ENCODE measurements at regions not wholly inside any gene's neighbourhood (a gene's known extent, or its start where the extent isn't known, plus 50 kb on each side); places are given as distances from the start of the nearest gene placed in this dataset.

DNA sequence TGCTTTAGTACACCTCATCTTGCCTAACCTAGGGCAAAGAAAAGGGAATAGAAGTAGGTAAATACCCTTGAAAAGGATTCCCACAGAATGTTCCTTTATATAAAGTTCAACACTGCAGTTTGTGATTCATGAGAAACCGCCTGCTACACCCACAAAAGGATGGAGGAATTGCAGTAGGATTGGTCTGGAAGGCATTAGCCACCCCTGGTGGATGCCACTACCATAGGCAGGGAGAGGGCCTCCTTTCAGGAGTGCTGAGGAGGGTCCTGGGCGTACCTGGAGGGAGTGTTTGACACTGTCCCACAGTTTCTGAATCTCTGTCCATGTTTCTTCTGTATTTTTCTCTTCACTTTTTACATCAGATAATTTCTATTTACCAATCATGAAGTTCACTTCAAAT is 221.8 kb upstream of the TMEM72 start:
- no peak for DNase-seq

DNA sequence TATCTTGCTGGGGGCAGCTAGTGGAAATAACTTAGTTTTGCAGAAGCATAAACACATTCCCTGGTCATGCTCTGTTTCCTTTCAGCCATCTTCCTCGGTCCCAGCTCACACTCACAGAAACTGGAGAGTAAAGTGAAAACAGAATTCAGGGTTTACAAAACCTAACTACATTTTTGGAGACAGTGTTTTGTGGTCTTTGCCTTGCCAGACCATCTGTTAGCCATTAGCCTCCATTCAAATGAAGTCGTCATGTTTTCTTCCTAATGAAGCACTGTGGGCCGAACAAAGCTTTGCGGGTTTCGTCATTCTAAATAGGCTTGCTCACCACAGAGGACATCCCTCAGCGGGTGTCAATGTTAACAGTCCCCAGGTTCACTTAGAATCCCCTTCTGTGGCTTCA is 214.6 kb upstream of the TMEM72 start:
- DNase-seq: no peak

- no peak for DNase-seq
These were observed 214.0 kb upstream of the TMEM72 start for GRCh38 chr10:44697116-44697515.

- no peak for DNase-seq
These were observed 208.6 kb upstream of the TMEM72 start for GRCh38 chr10:44702531-44702930.

DNA sequence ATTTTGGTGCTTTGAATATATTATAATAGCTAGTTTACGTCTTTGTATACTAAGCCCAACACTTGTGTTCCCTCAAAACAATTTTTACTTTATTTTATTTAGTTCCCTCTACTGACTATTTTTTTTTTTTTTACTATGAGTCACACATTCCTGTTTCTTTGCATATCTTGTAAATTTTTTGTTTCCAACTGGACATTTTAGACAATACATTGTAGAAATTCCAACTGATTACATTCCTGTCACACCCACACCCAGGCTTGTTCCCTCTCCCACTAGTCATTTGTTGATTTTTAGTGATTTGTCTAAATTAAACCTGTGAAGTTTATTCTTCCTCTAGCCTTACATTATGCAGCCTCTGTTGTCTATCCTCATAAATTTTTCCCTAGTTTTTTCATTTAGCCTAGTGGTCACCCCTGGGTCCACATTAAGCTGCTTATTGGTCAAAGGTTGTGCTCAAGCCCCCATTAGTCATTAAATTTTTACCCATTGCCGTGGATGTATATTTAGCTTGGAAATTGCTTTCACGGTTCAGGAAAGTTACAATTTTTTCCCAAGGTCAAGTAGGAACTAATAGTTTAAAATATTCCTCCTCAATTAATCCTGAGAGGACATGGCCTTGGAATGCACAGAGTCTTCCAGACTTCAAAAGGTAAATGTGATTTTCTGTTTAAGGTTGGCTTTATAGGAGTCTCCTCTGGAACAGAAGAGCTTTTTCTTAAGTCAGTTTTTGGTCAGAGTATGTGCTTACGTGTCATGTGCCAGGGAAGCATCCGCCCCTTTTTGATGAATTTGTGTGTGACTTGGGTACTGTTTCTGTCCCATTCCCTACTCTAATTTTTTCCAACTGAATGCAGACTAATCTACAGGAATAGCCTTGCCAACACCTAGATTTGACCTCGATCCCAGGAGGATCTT is 207.6 kb upstream of the TMEM72 start:
- DNase-seq: no peak

- DNase-seq: no peak
These were observed 206.5 kb upstream of the TMEM72 start for GRCh38 chr10:44704616-44705015.

DNA sequence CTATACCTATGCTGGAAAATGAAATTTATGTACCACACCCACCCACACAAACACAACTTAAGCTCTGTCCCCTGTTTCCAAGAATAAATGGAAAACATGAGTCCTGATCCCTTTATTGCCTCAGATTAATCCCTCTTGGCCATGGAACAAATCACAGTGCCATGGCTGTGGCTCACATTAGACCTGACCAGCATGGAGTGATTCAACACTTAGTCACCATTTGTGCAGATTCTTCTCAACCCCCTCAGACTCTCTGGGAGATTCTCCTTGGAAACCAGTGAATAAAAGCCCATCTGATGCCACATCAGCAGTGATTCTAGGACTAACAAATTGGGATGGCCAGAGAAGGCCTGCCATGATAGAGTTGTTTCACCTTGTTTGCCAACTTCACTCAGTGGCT is 204.4 kb upstream of the TMEM72 start:
- DNase-seq: peak; percentile 12

GRCh38 chr10:44713307-44713706 is 197.8 kb upstream of the TMEM72 start:
- no peak for DNase-seq

- DNase-seq: no peak
These were observed 196.7 kb upstream of the TMEM72 start for GRCh38 chr10:44714451-44714850.

GRCh38 chr10:44715136-44715535 is 196.0 kb upstream of the TMEM72 start:
- DNase-seq: no peak

GRCh38 chr10:44716470-44717015 is 194.6 kb upstream of the TMEM72 start:
- no peak for DNase-seq

DNA sequence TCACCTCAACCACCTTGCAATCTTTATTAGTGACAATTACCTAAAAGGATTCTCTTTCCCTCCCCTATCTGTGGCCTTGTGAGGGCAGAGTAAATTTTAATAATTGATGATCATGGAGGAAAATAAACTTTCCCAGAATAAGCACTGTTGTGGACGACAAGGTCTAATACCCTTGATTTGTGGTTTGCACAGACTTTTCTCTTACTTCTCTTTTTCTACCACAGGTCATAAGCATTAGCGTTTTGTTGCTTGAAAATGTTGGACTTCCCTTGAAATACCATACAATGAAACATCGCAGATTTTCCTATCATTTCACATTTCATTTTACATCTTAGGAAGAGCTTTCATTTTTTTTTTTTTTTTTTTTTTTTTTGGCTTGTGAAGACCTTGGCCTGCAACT is 188.1 kb upstream of the TMEM72 start:
- DNase-seq: peak; percentile 8

DNA sequence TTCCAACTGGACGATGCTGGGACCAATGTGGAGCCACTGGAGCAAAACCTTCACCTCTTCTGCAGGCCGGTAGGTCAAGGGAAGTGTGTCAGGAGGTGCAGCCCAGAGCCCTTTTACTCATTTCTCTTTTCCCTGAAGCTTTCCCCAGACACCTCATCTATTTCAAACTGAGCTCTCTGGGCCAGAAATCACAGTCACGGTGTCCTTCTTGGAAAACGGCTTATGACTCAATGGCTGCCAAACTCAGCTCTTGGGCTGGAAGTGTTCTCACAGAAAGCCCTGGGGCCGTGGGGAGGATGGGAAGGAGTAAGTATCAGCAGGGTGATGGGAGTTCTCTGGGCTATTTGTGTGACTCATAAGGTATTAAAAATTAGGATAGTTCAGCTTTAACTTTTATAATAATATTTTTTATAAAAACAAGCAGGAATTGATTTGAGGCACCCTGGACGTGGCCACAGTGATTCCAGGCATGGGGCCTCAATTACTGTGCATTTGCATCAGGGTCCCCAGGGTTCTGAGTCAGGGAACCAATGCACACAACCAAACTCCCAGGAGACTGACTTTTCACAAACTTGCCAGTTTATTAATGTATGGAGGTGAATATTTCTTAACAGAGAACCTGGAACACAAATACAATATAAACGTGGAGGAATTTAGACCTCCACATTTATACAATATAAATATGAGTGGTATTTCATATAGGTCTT is 187.4 kb upstream of the TMEM72 start:
- peak; percentile 10 for DNase-seq

- no peak for DNase-seq
These were observed 186.5 kb upstream of the TMEM72 start for GRCh38 chr10:44724415-44725174.

DNA sequence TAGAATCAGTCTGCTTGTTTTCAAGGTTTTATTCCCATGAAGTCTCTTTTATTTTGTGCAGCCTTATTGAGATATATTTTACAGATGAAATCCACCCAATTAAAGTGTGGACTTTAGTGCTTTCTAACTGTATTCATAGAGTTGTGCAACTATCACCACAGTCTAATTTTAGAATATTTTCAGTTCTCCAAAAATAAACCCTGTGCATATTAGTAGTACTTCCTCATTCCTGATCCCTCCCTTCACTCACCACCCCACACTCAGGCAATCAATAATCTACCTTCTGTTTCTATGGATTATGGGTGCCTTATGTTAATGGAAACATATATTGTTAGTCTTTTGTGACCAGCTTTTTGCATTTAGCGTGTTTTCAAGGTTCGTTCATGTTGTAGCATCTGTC is 185.7 kb upstream of the TMEM72 start:
- DNase-seq: peak; percentile 73

DNA sequence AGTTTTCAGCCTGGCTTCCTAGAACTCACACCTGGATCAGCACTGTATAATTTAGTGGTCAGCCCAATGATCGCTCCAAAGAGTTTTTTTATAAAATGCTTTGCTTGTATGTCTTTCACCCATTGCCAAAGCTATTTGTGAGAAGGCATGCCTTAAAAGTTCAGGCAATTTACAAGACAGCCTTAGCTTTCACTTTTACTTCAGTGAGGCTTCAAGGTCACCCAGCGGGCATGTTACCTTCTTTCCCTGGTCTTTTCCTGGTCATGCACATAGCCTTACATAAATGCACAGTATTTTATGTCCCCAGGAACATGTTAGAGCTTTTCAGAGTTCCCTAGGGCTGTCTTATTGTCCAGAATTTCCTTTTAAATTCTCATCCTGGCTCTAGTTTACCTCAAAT is 179.9 kb upstream of the TMEM72 start:
- DNase-seq: no peak

DNA sequence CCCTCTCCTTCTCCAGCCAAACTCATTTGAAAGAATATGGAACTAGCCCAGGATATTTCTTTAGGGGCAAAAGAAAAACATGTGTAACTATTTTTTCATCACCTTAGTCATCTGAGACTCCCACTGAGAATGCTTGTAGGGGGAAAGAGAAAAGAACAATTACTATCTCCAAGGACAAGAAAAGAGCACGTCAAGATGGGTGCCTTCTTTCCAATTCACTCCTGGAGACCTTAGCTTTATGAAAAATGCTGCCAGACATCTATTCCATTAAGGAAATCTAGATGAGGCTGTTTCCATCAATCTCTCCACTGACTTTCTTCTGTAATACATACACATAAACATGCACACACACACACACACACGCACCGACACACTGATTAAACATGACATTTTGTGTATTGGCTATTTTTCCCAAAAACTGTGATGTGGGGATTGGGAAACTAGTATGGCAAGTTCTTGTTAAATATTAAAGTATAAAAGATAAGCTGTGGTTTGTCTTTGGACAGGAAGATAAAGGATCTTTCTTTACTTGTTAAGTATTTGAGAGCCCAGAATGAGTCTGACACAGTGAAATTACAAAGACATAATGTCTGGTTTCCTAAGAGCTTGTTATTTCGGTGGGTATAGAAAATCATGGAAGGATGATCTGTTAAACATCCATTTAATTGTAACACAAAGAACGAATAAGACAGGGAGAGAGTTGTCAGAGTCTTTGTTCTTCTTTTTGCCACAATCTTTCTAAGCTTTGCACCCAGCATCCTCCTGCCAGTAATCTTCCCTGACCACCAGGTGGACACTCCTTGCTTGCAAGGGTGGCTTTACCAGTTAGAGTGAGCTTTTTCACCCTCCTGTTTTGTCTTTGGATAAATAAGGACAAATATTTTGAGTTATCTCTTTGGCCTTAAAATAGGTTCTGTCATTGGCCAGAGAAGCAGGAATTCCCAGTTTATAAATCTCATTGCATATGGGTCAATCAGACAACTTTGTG is 177.3 kb upstream of the TMEM72 start:
- DNase-seq: no peak

DNA sequence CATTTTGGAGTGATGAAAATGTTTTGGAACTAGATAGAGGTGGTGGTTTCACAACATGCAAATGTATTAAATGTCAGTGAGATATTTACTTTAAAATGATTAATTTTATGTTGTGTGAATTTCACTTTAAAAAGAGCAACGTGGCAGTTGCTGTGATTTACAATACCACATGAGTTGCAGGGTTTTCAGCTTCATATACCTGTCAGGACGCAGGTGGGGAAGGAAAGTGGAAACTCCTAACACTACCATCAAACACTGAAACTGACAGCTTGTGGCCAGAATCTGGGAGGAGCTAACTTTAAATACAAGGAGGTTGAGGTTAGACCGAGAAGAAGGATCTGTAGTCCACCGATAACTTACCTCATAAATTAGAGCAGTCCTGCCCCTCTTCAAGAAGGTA is 168.9 kb upstream of the TMEM72 start:
- DNase-seq: no peak

DNA sequence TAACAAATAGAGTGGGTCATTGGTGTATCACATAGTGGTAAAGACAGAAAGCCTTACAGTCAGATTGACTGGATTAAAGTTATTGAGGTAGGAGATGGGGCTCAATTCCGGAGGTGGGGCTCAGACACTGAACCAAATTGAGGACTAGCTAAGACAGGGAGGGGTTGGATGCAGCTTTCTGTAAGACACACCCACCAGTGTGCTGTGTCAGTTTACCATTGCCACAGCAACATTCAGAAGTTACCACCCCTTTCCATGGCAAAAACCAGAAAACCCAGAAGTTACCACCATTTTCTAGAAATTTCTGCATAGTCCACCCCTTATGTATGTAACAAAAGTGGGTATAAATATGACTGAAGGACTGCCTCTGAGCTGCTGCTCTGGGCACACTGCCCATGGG is 167.6 kb upstream of the TMEM72 start:
- no peak for DNase-seq

- DNase-seq: no peak
These were observed 165.2 kb upstream of the TMEM72 start for GRCh38 chr10:44745920-44746319.

- DNase-seq: no peak
These were observed 163.5 kb upstream of the TMEM72 start for GRCh38 chr10:44747593-44748172.

DNA sequence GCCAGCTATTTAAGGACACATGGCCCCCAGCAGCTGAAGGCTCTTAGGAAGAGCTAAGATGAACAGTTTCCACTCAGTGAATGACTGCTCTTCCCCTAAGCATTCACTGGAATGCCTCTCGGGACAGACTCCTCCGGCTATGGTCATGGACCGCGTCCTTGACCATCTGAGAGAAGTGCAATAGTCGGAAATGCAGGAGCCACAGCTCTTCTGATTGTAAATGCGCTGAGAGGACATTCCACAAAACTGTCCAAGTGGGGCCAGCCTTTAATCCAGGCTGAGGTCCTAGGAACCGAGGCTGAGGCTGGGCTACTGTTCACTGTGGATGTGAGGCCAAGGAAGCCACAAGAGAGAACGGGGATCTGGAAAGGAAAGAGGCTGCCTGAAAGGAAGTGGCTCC is 162.0 kb upstream of the TMEM72 start:
- no peak for DNase-seq
